ENCODE measurements at regions not wholly inside any gene's neighbourhood (a gene's known extent, or its start where the extent isn't known, plus 50 kb on each side); places are given as distances from the start of the nearest gene placed in this dataset.

GRCh38 chr13:44307844-44308243 lies 65.8 kb upstream of the SERP2 start:
- no peak for TF ChIP-seq CTCF (IDR thresholded peaks at IDR 0.05)

- no peak for TF ChIP-seq CTCF (IDR thresholded peaks at IDR 0.05)
Measured at GRCh38 chr13:44308352-44308751, 65.3 kb upstream of the SERP2 start.

GRCh38 chr13:44309794-44310757 lies 63.5 kb upstream of the SERP2 start:
- TF ChIP-seq CTCF (IDR thresholded peaks at IDR 0.05) = no peak

- TF ChIP-seq CTCF (IDR thresholded peaks at IDR 0.05) = no peak
Measured at GRCh38 chr13:44311011-44311780, 62.4 kb upstream of the SERP2 start.

GRCh38 chr13:44312131-44312530 lies 61.5 kb upstream of the SERP2 start:
- TF ChIP-seq CTCF (IDR thresholded peaks at IDR 0.05) = no peak

- no peak for TF ChIP-seq CTCF (IDR thresholded peaks at IDR 0.05)
Measured at GRCh38 chr13:44312834-44313551, 60.6 kb upstream of the SERP2 start.

GRCh38 chr13:44313674-44314073 lies 60.0 kb upstream of the SERP2 start:
- TF ChIP-seq CTCF (IDR thresholded peaks at IDR 0.05) = no peak

Data from LNCAP (cell line).